SH-SY5Y (cell line): ENCODE measurements at regions not wholly inside any gene's neighbourhood (a gene's known extent, or its start where the extent isn't known, plus 50 kb on each side); places are given as distances from the start of the nearest gene placed in this dataset.

Experiments used
- GATA2 ChIP-seq: IDR thresholded peaks from 2 replicates; pipeline ENCODE4 v1.6.1; 2011; ENCODE audit warnings: mild to moderate bottlenecking, low read depth, low read length
- GATA3 ChIP-seq: IDR thresholded peaks from 2 replicates; pipeline ENCODE4 v1.6.1; 2011; ENCODE audit warnings: low read depth, mild to moderate bottlenecking, low read length, moderate library complexity

- no peak for TF ChIP-seq GATA2
- TF ChIP-seq GATA3 = no peak
These were observed 377.4 kb downstream of the GRIN2B start for GRCh38 chr12:13603953-13604352.
